ENCODE measurements at regions not wholly inside any gene's neighbourhood (a gene's known extent, or its start where the extent isn't known, plus 50 kb on each side); places are given as distances from the start of the nearest gene placed in this dataset.

DNA sequence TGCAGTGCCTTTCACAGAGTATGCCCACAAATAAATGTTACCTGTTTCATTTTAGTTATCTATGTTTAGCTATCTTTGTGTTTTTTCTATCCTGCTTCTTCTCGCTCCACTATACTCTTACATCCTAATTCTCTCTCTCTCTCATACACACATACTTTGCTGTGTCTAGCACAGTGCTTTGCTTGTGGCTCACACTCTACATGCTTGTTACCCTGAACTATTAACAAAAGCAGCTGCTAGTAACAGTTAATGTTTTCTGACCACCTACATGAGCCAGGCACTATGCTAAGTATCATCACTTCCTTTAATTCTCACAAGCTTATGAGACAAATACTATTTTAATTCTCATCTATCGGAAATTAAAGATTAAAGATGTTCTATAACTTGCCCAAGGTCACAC, 390.5 kb upstream of the HNRNPA3 start:
- TF ChIP-seq, protein P1, sequence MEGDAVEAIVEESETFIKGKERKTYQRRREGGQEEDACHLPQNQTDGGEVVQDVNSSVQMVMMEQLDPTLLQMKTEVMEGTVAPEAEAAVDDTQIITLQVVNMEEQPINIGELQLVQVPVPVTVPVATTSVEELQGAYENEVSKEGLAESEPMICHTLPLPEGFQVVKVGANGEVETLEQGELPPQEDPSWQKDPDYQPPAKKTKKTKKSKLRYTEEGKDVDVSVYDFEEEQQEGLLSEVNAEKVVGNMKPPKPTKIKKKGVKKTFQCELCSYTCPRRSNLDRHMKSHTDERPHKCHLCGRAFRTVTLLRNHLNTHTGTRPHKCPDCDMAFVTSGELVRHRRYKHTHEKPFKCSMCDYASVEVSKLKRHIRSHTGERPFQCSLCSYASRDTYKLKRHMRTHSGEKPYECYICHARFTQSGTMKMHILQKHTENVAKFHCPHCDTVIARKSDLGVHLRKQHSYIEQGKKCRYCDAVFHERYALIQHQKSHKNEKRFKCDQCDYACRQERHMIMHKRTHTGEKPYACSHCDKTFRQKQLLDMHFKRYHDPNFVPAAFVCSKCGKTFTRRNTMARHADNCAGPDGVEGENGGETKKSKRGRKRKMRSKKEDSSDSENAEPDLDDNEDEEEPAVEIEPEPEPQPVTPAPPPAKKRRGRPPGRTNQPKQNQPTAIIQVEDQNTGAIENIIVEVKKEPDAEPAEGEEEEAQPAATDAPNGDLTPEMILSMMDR (conservative IDR thresholded peaks at IDR 0.05; ENCODE audit: low read depth, low read length), result no peak
- no peak for TF ChIP-seq EZH2 (IDR thresholded peaks at IDR 0.05; ENCODE audit: low read length, unreplicated experiment)
- no peak for TF ChIP-seq EZH2phosphoT487 (IDR thresholded peaks at IDR 0.05; ENCODE audit: borderline replicate concordance, low read length)
